HepG2 (cell line): ENCODE measurements at regions not wholly inside any gene's neighbourhood (a gene's known extent, or its start where the extent isn't known, plus 50 kb on each side); places are given as distances from the start of the nearest gene placed in this dataset.
A peak's percentile ranks its signal among the peaks of the same experiment; 100 is the strongest.

ENCODE experiments used
- ATAC-seq: fragments of 200-7000 bp; cut with Tn5 transposase; 3 replicates; pipeline ENCODE4 v1.9.1; 2020; ENCODE audit warnings: mild to moderate bottlenecking, moderate library complexity
- BruUV-seq: library from RNA; stranded (reverse); fragments of 400-500 nt; replicated peaks from 2 replicates; lab custom pipeline; 2021; lab: Mats Ljungman, UMichigan
- CTCF ChIA-PET: fragments of 300-600 bp; formaldehyde crosslinking; extraction: SDS; loops from one replicate; lab custom pipeline; 2021; ENCODE audit warnings: low total read pairs, inconsistent platforms, low intra/inter-chr PET ratio; lab: Yijun Ruan, JAX
- POLR2A ChIA-PET: fragments of 350-600 bp; sonication (Branson Sonifier 250); formaldehyde crosslinking; loops from one replicate; lab custom pipeline; 2020; ENCODE audit warnings: antibody characterized with exemption, inconsistent platforms; lab: Yijun Ruan, JAX
- DNase-seq: peaks from one replicate; pipeline ENCODE4 v3.0.0-alpha.2; 2015; ENCODE audit warnings: low spot score
- FAIRE-seq: peaks from 3 replicates; lab custom pipeline; 2011; peaks lifted over from hg19 to GRCh38; lab: Jason Lieb, UNC
- H2AFZ ChIP-seq: one replicate; pipeline ENCODE4 v1.6.1; 2011; ENCODE audit warnings: low read length, inconsistent platforms
- H3K27ac ChIP-seq: fragments of 300-600 bp; 3 replicates; pipeline ENCODE4 v1.8.0; 2011; ENCODE audit warnings: mixed run types, mild to moderate bottlenecking, mixed read lengths, low read length, inconsistent platforms; ENCODE audit not compliant: insufficient read depth; ENCODE audit errors: extremely low read length
- H3K27me3 ChIP-seq, 2 experiments: fragments of 200-600 bp in 1 of 2; 2 replicates in 1 of 2; 3 replicates in 1 of 2; pipeline versions ENCODE4 v1.6.0 to v1.8.0; 2011; ENCODE audit warnings: low read length in 2 of 2, mild to moderate bottlenecking in 2 of 2, moderate library complexity in 2 of 2, inconsistent platforms in 1 of 2; ENCODE audit not compliant: insufficient read depth in 2 of 2, control insufficient read depth in 1 of 2
- H3K36me3 ChIP-seq, 2 experiments: fragments of 200-600 bp in 1 of 2; replicated peaks in 1 of 2; 2 replicates in 1 of 2; 3 replicates in 1 of 2; pipeline versions ENCODE4 v1.5.1 to v1.8.0; 2011; ENCODE audit warnings: low read length in 2 of 2, inconsistent platforms in 1 of 2; ENCODE audit not compliant: insufficient read depth in 2 of 2, control insufficient read depth in 1 of 2
- H3K4me1 ChIP-seq: 2 replicates; pipeline ENCODE4 v1.5.1; 2012; ENCODE audit warnings: low read length, inconsistent platforms; ENCODE audit not compliant: insufficient read depth
- H3K4me2 ChIP-seq: 2 replicates; pipeline ENCODE4 v1.6.0; 2011; ENCODE audit warnings: low read depth, low read length, inconsistent platforms
- H3K4me3 ChIP-seq, 3 experiments: fragments of 200-600 bp in 1 of 3; sonication (generic), shearing (Covaris generic) in 1 of 3; replicated peaks in 1 of 3; 2 replicates each; pipeline ENCODE4 v1.5.1; 2011 to 2016; ENCODE audit warnings: low read length in 3 of 3, inconsistent platforms in 2 of 3, low read depth in 2 of 3, mild to moderate bottlenecking in 2 of 3, control low read depth in 1 of 3, mixed read lengths in 1 of 3; ENCODE audit not compliant: insufficient read depth in 1 of 3
- H3K79me2 ChIP-seq: one replicate; pipeline ENCODE4 v1.6.1; 2011; ENCODE audit warnings: low read length, inconsistent platforms; ENCODE audit not compliant: insufficient read depth
- H3K9ac ChIP-seq: 2 replicates; pipeline ENCODE4 v1.6.0; 2011; ENCODE audit warnings: mild to moderate bottlenecking, low read depth, low read length, inconsistent platforms; ENCODE audit not compliant: insufficient read depth
- H3K9me3 ChIP-seq: 2 replicates; pipeline ENCODE4 v1.5.1; 2012; ENCODE audit warnings: mild to moderate bottlenecking, low read length
- H4K20me1 ChIP-seq: 2 replicates; pipeline ENCODE4 v1.6.0; 2011; ENCODE audit warnings: inconsistent platforms, mild to moderate bottlenecking, low read length, moderate library complexity; ENCODE audit not compliant: insufficient read depth
- CEBPB ChIP-seq: IDR thresholded peaks from 2 replicates; pipeline ENCODE4 v1.6.1; 2011; ENCODE audit warnings: low read depth, low read length, improper control_type of control experiment, borderline replicate concordance
- CHD2 ChIP-seq: IDR thresholded peaks from 2 replicates; pipeline ENCODE4 v1.6.1; 2011; ENCODE audit warnings: low read depth, low read length, improper control_type of control experiment
- RBM22 ChIP-seq: fragments of 200-400 bp; formaldehyde crosslinking; optimal IDR thresholded peaks from 2 replicates; pipeline ENCODE3; 2017; ENCODE audit warnings: mild to moderate bottlenecking, low read length, moderate library complexity
- ZNF672 ChIP-seq: sonication (generic); formaldehyde crosslinking; IDR thresholded peaks from 2 replicates; pipeline ENCODE4 v1.8.1; 2022; ENCODE audit warnings: missing genetic modification reagents
- ZSCAN31 ChIP-seq: sonication (generic); formaldehyde crosslinking; IDR thresholded peaks from 2 replicates; pipeline ENCODE4 v1.5.0; 2020; ENCODE audit warnings: low read depth, mild to moderate bottlenecking, missing genetic modification reagents
- WGBS: methylation state at CpG from one replicate; pipeline ENCODE4 v1.1.6; 2017; ENCODE audit warnings: low lambda C conversion rate; 5-methylcytosine and 5-hydroxymethylcytosine counted together
- in situ Hi-C: cut with HindIII; loops from 2 replicates; pipeline ENCODE4 v1.10.0; 2017; ENCODE audit warnings: low pct_unique_long_range_greater_than_20kb; ENCODE audit not compliant: extremely low pct_ligation_motif_present
- intact Hi-C: fragments of 100-400 bp; cut with micrococcal nuclease; formaldehyde crosslinking; loops from one replicate; pipeline ENCODE4 v1.10.0; 2022; ENCODE audit not compliant: unreplicated experiment
- TF ChIP-seq, protein P1 (sequence below): sonication (generic); formaldehyde crosslinking; IDR thresholded peaks from 2 replicates; pipeline ENCODE4 v1.8.0; 2022; ENCODE audit warnings: mild to moderate bottlenecking, missing genetic modification reagents, moderate library complexity
- TF ChIP-seq, protein P2 (sequence below): sonication (generic); formaldehyde crosslinking; IDR thresholded peaks from 2 replicates; pipeline ENCODE4 v1.4.0; 2020; ENCODE audit warnings: missing genetic modification reagents

DNA sequence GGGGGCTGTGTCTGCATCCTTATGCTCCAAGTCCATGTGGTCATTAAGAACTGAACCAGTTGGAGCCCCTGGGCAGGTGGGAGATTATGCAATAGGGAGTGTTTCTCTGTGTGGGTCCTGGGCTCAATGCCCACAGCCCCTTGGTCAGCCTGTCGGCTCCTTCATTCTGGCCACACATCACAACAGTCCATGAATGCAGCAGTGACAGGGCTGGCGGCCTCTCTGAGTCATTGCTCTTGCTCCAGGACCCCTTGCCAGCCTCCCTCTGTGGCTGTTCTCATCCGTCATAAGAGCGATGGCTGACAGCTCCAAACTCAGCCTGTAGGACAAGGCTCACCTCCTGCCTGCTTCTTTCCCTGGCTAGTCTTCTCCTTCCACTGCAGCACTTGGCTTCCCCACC, 609.5 kb upstream of the CDH4 start:
- Histone ChIP-seq H3K79me2 (no peaks in the 10 kb centered on the region), H3K4me2 (no peak overlapping the region), H3K27me3 (no peaks in the 10 kb centered on the region), H2AFZ (no peak overlapping the region)
- CTCF ChIA-PET: no interaction called here
- POLR2A ChIA-PET: no interaction called here
- ATAC-seq (no peak), FAIRE-seq (no peak)
- TF ChIP-seq, protein P1, sequence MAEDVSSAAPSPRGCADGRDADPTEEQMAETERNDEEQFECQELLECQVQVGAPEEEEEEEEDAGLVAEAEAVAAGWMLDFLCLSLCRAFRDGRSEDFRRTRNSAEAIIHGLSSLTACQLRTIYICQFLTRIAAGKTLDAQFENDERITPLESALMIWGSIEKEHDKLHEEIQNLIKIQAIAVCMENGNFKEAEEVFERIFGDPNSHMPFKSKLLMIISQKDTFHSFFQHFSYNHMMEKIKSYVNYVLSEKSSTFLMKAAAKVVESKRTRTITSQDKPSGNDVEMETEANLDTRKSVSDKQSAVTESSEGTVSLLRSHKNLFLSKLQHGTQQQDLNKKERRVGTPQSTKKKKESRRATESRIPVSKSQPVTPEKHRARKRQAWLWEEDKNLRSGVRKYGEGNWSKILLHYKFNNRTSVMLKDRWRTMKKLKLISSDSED (CRISPR knock-in tag): no peak
- peak; percentile 27; the same call in 1 of the 2 replicates for TF ChIP-seq CEBPB
- TF ChIP-seq, all 625 proteins: peak for 1
- no peaks in the 10 kb centered on the region for H3K4me1 ChIP-seq
- H3K27ac ChIP-seq: no peak overlapping the region
- peaks cover 99% of the 10 kb centered on the region for H3K9me3 ChIP-seq
- intact Hi-C loops: no loop called here
- WGBS: 20% methylated on average over 3 of the region's 4 CpGs
- no peak overlapping the region for H3K9ac ChIP-seq
- H4K20me1 ChIP-seq: no peaks in the 10 kb centered on the region
- in situ Hi-C loops: no loop called here
- DNase-seq: no peak
- H3K4me3 ChIP-seq: no peak overlapping the region
- BruUV-seq: no TSS peak
- no peaks in the 10 kb centered on the region for H3K36me3 ChIP-seq

DNA sequence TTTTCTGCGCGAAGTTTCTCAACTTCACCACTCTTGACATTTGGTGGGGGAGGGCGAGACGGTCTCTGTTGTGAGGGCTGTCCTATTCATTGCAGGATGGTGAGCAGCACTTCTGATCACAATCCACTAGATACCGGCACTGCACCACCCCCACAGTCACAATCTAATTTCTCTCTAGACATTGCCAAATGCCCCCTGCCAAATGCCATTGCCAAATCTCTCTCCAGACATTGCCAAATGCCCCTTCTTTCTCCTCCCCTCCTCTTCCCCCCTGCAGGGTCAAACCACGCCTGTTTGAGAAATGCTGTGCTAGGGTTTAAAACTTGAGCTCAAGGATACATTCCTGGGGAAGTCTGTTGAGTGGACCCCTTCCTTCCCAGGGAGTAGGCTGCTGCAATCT, 603.5 kb upstream of the CDH4 start:
- intact Hi-C loops: no loop called here
- WGBS: 27% methylated on average over 6 of the region's 6 CpGs
- in situ Hi-C loops: no loop called here
- Histone ChIP-seq H3K79me2 (no peaks in the 10 kb centered on the region), H4K20me1 (no peaks in the 10 kb centered on the region), H3K9ac (no peak overlapping the region), H3K36me3 (no peaks in the 10 kb centered on the region), H3K9me3 (peaks cover 100% of the 10 kb centered on the region), H3K27ac (no peak overlapping the region), H3K4me3 (no peak overlapping the region), H3K4me1 (no peaks in the 10 kb centered on the region), H2AFZ (no peak overlapping the region), H3K27me3 (no peaks in the 10 kb centered on the region), H3K4me2 (no peak overlapping the region)
- ChIA-PET POLR2A (no interaction called here), CTCF (no interaction called here)
- BruUV-seq: no TSS peak
- ATAC-seq (no peak), FAIRE-seq (no peak), DNase-seq (no peak)
- no peak for TF ChIP-seq ZNF672 (CRISPR knock-in tag)
- TF ChIP-seq ZSCAN31 (CRISPR knock-in tag): no peak
- no peak for TF ChIP-seq RBM22
- TF ChIP-seq CHD2: no peak
- TF ChIP-seq, protein P2, sequence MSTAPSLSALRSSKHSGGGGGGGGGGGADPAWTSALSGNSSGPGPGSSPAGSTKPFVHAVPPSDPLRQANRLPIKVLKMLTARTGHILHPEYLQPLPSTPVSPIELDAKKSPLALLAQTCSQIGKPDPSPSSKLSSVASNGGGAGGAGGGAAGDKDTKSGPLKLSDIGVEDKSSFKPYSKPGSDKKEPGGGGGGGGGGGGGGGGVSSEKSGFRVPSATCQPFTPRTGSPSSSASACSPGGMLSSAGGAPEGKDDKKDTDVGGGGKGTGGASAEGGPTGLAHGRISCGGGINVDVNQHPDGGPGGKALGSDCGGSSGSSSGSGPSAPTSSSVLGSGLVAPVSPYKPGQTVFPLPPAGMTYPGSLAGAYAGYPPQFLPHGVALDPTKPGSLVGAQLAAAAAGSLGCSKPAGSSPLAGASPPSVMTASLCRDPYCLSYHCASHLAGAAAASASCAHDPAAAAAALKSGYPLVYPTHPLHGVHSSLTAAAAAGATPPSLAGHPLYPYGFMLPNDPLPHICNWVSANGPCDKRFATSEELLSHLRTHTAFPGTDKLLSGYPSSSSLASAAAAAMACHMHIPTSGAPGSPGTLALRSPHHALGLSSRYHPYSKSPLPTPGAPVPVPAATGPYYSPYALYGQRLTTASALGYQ (CRISPR knock-in tag): no peak
